Naive thymus-derived CD4-positive, alpha-beta T cell (primary cell): ENCODE measurements at regions not wholly inside any gene's neighbourhood (a gene's known extent, or its start where the extent isn't known, plus 50 kb on each side); places are given as distances from the start of the nearest gene placed in this dataset.

Experiments used
- ATAC-seq: fragments of 150-1000 bp; cut with Tn5 transposase; 2 replicates; pipeline ENCODE4 v1.10.0; 2021; ENCODE audit warnings: mild to moderate bottlenecking, moderate library complexity
- CTCF ChIA-PET: fragments of 350-600 bp; sonication (Branson Sonifier 250); formaldehyde crosslinking; loops from one replicate; lab custom pipeline; 2021; ENCODE audit warnings: antibody characterized with exemption; lab: Charles Lee
- POLR2A ChIA-PET: fragments of 350-600 bp; sonication (Branson Sonifier 250); formaldehyde crosslinking; loops from one replicate; lab custom pipeline; 2021; ENCODE audit warnings: antibody characterized with exemption, inconsistent platforms; lab: Charles Lee
- DNase-seq, 9 donors: peaks; one replicate each; pipeline versions ENCODE4 v3.0.0 to v3.0.0-alpha.2; 2020 to 2022; ENCODE audit warnings: mixed read lengths in 1 of 9
- H3K27ac ChIP-seq: one replicate; pipeline ENCODE4 v1.7.0; 2013; ENCODE audit warnings: mild to moderate bottlenecking, low read depth, low read length, moderate library complexity
- H3K27me3 ChIP-seq, 2 donors: one replicate each; pipeline ENCODE4 v1.7.0; 2013; ENCODE audit warnings: low read length in 2 of 2, mild to moderate bottlenecking in 2 of 2, moderate library complexity in 2 of 2; ENCODE audit not compliant: control insufficient read depth in 2 of 2, insufficient read depth in 2 of 2
- H3K36me3 ChIP-seq, 3 experiments: 1 replicate in 2 of 3; 2 replicates in 1 of 3; pipeline ENCODE4 v1.7.0; 2013; ENCODE audit warnings: low read length in 3 of 3, mild to moderate bottlenecking in 3 of 3, moderate library complexity in 1 of 3; ENCODE audit not compliant: insufficient read depth in 3 of 3, control insufficient read depth in 2 of 3
- H3K4me1 ChIP-seq, 2 donors: one replicate each; pipeline ENCODE4 v1.7.0; 2013; ENCODE audit warnings: low read length in 2 of 2, mild to moderate bottlenecking in 2 of 2, moderate library complexity in 1 of 2; ENCODE audit not compliant: control insufficient read depth in 2 of 2, insufficient read depth in 2 of 2
- H3K4me3 ChIP-seq: 2 replicates; pipeline ENCODE4 v1.7.0; 2013; ENCODE audit warnings: mild to moderate bottlenecking, low read length
- H3K9me3 ChIP-seq, 3 experiments: 1 replicate in 2 of 3; 2 replicates in 1 of 3; pipeline ENCODE4 v1.7.0; 2013; ENCODE audit warnings: low read length in 3 of 3; ENCODE audit not compliant: control insufficient read depth in 2 of 3
- H3K27ac Mint-ChIP-seq, 9 donors: one replicate each; pipeline ENCODE4 v1.8.0; 2020 to 2022; ENCODE audit warnings: mixed read lengths in 9 of 9, mild to moderate bottlenecking in 8 of 9, moderate library complexity in 5 of 9, inconsistent platforms in 2 of 9
- H3K27me3 Mint-ChIP-seq, 5 donors: one replicate each; pipeline ENCODE4 v1.8.0; 2021 to 2022; ENCODE audit warnings: mixed read lengths in 5 of 5, mild to moderate bottlenecking in 1 of 5
- H3K36me3 Mint-ChIP-seq, 5 donors: one replicate each; pipeline ENCODE4 v1.8.0; 2020 to 2022; ENCODE audit warnings: mixed read lengths in 5 of 5, mild to moderate bottlenecking in 3 of 5, inconsistent platforms in 1 of 5
- H3K4me1 Mint-ChIP-seq, 7 donors: one replicate each; pipeline ENCODE4 v1.8.0; 2020 to 2022; ENCODE audit warnings: mixed read lengths in 7 of 7, mild to moderate bottlenecking in 3 of 7, inconsistent platforms in 1 of 7
- H3K4me3 Mint-ChIP-seq, 10 donors: one replicate each; pipeline ENCODE4 v1.8.0; 2020 to 2022; ENCODE audit warnings: mild to moderate bottlenecking in 10 of 10, mixed read lengths in 10 of 10, moderate library complexity in 6 of 10, inconsistent platforms in 2 of 10
- H3K9me3 Mint-ChIP-seq, 11 donors: one replicate each; pipeline ENCODE4 v1.8.0; 2020 to 2022; ENCODE audit warnings: mixed read lengths in 11 of 11, mild to moderate bottlenecking in 4 of 11, inconsistent platforms in 1 of 11, moderate library complexity in 1 of 11
- intact Hi-C, 2 donors: fragments of 100-400 bp; cut with micrococcal nuclease; formaldehyde crosslinking; loops; one replicate each; pipeline ENCODE4 v1.15.1; 2023

DNA sequence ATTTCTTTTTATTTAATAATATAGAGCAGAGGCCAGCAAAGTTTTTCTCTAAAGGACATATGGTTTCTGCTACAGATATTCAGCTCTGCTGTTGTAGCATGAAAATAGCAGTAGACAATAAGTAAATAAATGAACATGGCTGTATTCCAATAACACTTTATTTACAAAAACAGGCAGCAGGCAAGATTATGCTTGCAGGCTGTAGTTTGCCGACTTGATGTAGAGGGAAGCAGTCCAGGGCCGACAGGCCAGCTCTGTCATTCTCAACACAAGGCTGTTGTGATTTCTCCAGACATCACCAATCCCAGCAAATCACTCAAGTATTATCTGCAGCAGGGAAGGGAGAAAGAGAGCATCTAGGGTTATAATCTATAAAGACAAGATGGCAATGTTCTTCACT lies 1062.5 kb upstream of the PCDH9 start:
- CTCF ChIA-PET, result no interaction called here
- Histone ChIP-seq H3K4me1 (no peaks in the 10 kb centered on the region), H3K4me3 (no peak overlapping the region), H3K36me3 (no peaks in the 10 kb centered on the region), H3K27ac (no peak overlapping the region), H3K27me3 (no peaks in the 10 kb centered on the region), H3K9me3 (peaks cover 0 to 3% (median 0%) of the 10 kb centered on the region in 3 experiments)
- intact Hi-C loops, result no loop called here
- Mint-ChIP-seq H3K27ac (no peak overlapping the region), H3K4me1 (no peaks in the 10 kb centered on the region), H3K27me3 (no peaks in the 10 kb centered on the region), H3K9me3 (peaks cover 0 to 5% (median 2%) of the 10 kb centered on the region in 11 donors), H3K36me3 (no peaks in the 10 kb centered on the region), H3K4me3 (no peak overlapping the region)
- DNase-seq (no peak), ATAC-seq (no peak)
- POLR2A ChIA-PET, result no interaction called here

DNA sequence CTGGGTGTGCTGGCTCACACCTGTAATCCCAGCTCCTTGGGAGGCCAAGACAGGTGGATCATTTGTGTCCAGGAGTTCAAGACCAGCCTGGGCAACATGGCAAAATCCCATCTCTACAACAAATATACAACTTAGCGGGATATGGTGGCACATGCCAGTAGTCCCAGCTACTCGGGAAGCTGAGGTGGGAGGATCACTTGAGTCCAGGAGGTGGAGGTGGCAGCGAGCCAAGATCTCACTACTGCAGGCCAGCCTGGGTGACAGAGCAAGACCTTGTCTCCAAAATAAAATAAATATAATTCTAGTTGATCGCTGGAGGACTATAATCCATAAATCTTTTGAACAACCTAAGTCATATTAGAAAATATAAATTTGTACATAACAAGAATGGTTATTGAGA lies 1061.5 kb upstream of the PCDH9 start:
- no peak overlapping the region for H3K4me3 Mint-ChIP-seq
- no peaks in the 10 kb centered on the region for H3K4me1 Mint-ChIP-seq
- H3K36me3 ChIP-seq, result no peaks in the 10 kb centered on the region
- no peaks in the 10 kb centered on the region for H3K4me1 ChIP-seq
- peaks cover 0 to 5% (median 1%) of the 10 kb centered on the region in 11 donors for H3K9me3 Mint-ChIP-seq
- ChIA-PET CTCF (no interaction called here), POLR2A (no interaction called here)
- H3K27me3 Mint-ChIP-seq, result no peaks in the 10 kb centered on the region
- no peak overlapping the region for H3K27ac Mint-ChIP-seq
- no peak overlapping the region for H3K4me3 ChIP-seq
- H3K27me3 ChIP-seq, result no peaks in the 10 kb centered on the region
- H3K9me3 ChIP-seq, result peaks cover 0 to 5% (median 0%) of the 10 kb centered on the region in 3 experiments
- H3K36me3 Mint-ChIP-seq, result no peaks in the 10 kb centered on the region
- ATAC-seq (no peak), DNase-seq (no peak)
- intact Hi-C loops, result no loop called here
- no peak overlapping the region for H3K27ac ChIP-seq

DNA sequence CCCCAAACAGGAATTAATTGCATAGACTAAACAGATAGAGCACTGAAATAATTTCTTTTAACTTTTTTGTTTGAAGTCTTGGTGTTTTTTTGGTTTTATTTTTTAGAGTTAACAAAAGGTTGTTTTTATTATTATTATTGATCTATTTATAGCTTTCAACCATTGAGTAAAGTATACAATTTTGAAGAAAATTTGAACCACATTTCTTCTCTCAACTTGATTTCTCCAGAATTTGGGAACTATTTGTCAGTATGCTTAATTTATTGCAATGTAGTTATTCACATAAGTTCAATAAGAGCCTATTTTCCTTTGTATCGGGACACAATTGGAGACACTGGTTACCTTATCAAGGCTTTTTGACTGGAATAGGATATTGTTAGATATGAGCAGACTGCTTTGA lies 1045.6 kb upstream of the PCDH9 start:
- Histone ChIP-seq H3K4me1 (no peaks in the 10 kb centered on the region), H3K36me3 (no peaks in the 10 kb centered on the region), H3K27me3 (no peaks in the 10 kb centered on the region), H3K9me3 (no peaks in the 10 kb centered on the region), H3K4me3 (no peak overlapping the region), H3K27ac (no peak overlapping the region)
- ATAC-seq (no peak), DNase-seq (no peak)
- Mint-ChIP-seq H3K4me3 (no peak overlapping the region), H3K27ac (no peak overlapping the region), H3K4me1 (no peaks in the 10 kb centered on the region), H3K9me3 (peaks cover 1 to 54% (median 15%) of the 10 kb centered on the region in 11 donors), H3K27me3 (no peaks in the 10 kb centered on the region), H3K36me3 (peaks cover 0 to 3% (median 0%) of the 10 kb centered on the region in 5 donors)
- CTCF ChIA-PET, result no interaction called here
- POLR2A ChIA-PET, result no interaction called here
- intact Hi-C loops, result no loop called here

DNA sequence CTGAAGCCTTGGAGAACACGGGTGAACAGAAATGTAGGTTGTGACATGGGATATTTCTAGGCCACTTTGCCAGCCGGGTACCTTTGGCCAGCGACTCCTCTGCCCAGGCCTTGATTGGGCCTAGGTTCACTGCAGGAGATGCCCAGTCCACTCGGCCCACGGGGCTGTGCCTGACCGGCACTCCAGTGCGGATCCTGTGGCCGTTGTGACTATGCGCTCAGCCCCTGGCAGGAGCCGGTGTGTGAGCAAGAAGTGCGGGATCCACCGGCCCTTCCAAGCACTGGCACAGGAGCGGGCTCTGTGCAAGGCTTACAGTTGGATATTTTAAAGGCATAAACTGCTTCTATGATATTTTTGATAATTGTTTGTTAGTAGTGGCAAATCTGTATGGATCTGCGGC lies 1042.5 kb upstream of the PCDH9 start:
- Histone ChIP-seq H3K36me3 (no peaks in the 10 kb centered on the region), H3K4me1 (no peaks in the 10 kb centered on the region), H3K4me3 (no peak overlapping the region), H3K27me3 (no peaks in the 10 kb centered on the region), H3K9me3 (no peaks in the 10 kb centered on the region), H3K27ac (no peak overlapping the region)
- no peak overlapping the region for H3K27ac Mint-ChIP-seq
- peaks cover under 1 to 40% (median 13%) of the 10 kb centered on the region in 11 donors for H3K9me3 Mint-ChIP-seq
- no peak for ATAC-seq
- intact Hi-C loops, result no loop called here
- peaks cover 0 to 3% (median 0%) of the 10 kb centered on the region in 5 donors for H3K36me3 Mint-ChIP-seq
- H3K4me3 Mint-ChIP-seq, result no peak overlapping the region
- ChIA-PET POLR2A (no interaction called here), CTCF (no interaction called here)
- no peaks in the 10 kb centered on the region for H3K27me3 Mint-ChIP-seq
- no peaks in the 10 kb centered on the region for H3K4me1 Mint-ChIP-seq
- no peak for DNase-seq

DNA sequence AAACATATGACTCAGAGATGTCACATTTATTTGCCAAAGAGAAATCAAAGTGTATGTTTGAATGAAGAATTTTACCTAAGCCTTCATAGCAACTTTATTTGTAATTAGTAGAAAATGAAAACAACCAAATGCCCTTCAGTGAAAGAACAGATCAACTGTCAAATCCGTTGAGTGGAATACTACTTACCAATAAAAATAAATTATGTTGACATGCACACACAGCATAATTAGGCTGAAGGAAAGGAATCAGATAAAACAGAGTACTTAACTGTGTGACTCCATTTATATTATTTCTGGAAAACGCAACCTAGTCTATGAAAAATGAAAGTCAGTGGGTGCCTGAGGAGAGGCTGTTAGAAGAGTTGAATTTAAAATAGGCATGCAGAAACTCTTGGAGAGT lies 1034.6 kb upstream of the PCDH9 start:
- intact Hi-C loops, result no loop called here
- ChIA-PET CTCF (no interaction called here), POLR2A (no interaction called here)
- Histone ChIP-seq H3K27ac (no peak overlapping the region), H3K36me3 (no peaks in the 10 kb centered on the region), H3K27me3 (no peaks in the 10 kb centered on the region), H3K4me1 (no peaks in the 10 kb centered on the region), H3K4me3 (no peak overlapping the region), H3K9me3 (no peaks in the 10 kb centered on the region)
- DNase-seq (no peak), ATAC-seq (no peak)
- no peak overlapping the region for H3K4me3 Mint-ChIP-seq
- H3K27me3 Mint-ChIP-seq, result no peaks in the 10 kb centered on the region
- peaks cover 0 to 9% (median 4%) of the 10 kb centered on the region in 11 donors for H3K9me3 Mint-ChIP-seq
- H3K27ac Mint-ChIP-seq, result no peak overlapping the region
- H3K36me3 Mint-ChIP-seq, result no peaks in the 10 kb centered on the region
- no peaks in the 10 kb centered on the region for H3K4me1 Mint-ChIP-seq

DNA sequence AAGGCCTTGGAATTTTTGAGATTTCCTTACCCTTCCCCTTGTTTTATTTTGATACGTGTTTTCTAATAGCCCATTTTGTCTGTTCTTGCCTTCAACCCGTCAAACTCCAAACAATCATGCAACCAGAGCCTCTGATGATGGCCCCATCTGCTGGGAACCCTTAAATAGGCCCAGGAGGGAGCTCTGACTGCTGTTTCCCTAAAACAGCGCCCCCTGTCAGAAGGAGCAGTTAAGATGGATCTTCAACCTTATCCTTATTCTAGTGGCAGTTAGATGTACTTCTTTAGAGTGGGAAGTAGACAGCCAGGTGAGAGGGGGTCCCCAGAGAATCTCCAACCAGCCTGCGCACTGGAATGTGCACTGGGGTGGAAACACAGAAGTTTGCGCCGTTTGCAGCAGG lies 1031.0 kb upstream of the PCDH9 start:
- no peaks in the 10 kb centered on the region for H3K4me1 Mint-ChIP-seq
- no peak for ATAC-seq
- H3K27me3 Mint-ChIP-seq, result no peaks in the 10 kb centered on the region
- H3K9me3 ChIP-seq, result no peaks in the 10 kb centered on the region
- H3K36me3 Mint-ChIP-seq, result no peaks in the 10 kb centered on the region
- H3K27ac ChIP-seq, result no peak overlapping the region
- intact Hi-C loops, result no loop called here
- H3K4me1 ChIP-seq, result no peaks in the 10 kb centered on the region
- H3K36me3 ChIP-seq, result no peaks in the 10 kb centered on the region
- ChIA-PET POLR2A (no interaction called here), CTCF (no interaction called here)
- H3K4me3 ChIP-seq, result no peak overlapping the region
- no peak overlapping the region for H3K27ac Mint-ChIP-seq
- no peak overlapping the region for H3K4me3 Mint-ChIP-seq
- peaks cover 0 to 9% (median 4%) of the 10 kb centered on the region in 11 donors for H3K9me3 Mint-ChIP-seq
- DNase-seq, result no peak
- no peaks in the 10 kb centered on the region for H3K27me3 ChIP-seq

DNA sequence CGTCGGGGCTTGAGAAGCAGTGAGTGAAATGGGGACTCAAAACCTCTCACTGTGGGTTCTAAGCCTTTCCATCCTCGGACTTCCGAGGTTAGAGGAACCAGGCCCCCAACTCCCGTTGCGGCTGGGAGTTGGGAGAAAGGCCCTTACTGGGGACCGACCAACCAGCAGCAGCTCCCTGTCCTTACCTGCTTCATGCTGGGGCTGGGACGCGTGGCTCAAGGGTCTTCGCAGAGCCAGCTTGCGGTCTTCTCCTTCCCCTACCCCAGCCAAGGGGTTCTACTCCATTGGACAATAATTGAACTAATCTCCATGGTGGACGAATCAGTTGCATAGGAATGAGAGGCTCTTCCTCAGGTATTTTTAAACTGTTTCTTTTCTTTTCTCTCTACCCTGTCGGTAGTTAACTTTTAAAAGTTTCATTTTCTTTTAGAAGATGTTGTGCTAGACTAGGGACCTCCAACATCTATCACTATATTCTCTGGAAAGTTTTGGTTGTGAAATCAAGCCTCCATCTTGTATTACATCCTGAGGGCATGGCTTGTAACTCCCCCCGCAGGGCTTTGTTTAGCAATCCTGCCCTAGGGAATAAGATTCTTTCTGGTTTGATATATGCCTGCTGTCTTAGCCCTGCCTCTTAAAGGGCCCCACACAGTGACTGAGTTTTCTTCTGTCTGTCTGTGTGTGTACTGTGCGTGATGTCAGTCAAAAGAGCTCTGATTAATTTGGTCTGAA lies 1027.1 kb upstream of the PCDH9 start:
- no peak for DNase-seq
- Mint-ChIP-seq H3K27ac (no peak overlapping the region), H3K27me3 (no peaks in the 10 kb centered on the region), H3K4me3 (no peak overlapping the region), H3K36me3 (no peaks in the 10 kb centered on the region), H3K9me3 (peaks cover 0 to 20% (median 6%) of the 10 kb centered on the region in 11 donors), H3K4me1 (no peaks in the 10 kb centered on the region)
- no peaks in the 10 kb centered on the region for H3K27me3 ChIP-seq
- CTCF ChIA-PET, result no interaction called here
- H3K4me3 ChIP-seq, result no peak overlapping the region
- no peak overlapping the region for H3K27ac ChIP-seq
- no peaks in the 10 kb centered on the region for H3K4me1 ChIP-seq
- no peak for ATAC-seq
- POLR2A ChIA-PET, result no interaction called here
- intact Hi-C loops, result no loop called here
- no peaks in the 10 kb centered on the region for H3K36me3 ChIP-seq
- H3K9me3 ChIP-seq, result no peaks in the 10 kb centered on the region
